GM12892 (cell line): ENCODE measurements at regions not wholly inside any gene's neighbourhood (a gene's known extent, or its start where the extent isn't known, plus 50 kb on each side); places are given as distances from the start of the nearest gene placed in this dataset.

Experiments
- POLR2A ChIP-seq: IDR thresholded peaks from 2 replicates; pipeline ENCODE4 v1.6.1; 2011; ENCODE audit warnings: low read depth, low read length, control low read depth
- POLR2AphosphoS5 ChIP-seq: IDR thresholded peaks from 2 replicates; pipeline ENCODE4 v1.6.1; 2011; ENCODE audit warnings: low read depth, low read length, control low read depth
- TAF1 ChIP-seq: IDR thresholded peaks from 2 replicates; pipeline ENCODE4 v1.6.1; 2011; ENCODE audit warnings: low read depth, mild to moderate bottlenecking, control low read depth, low read length, borderline replicate concordance

- TF ChIP-seq POLR2A: no peak
- no peak for TF ChIP-seq POLR2AphosphoS5
- no peak for TF ChIP-seq TAF1
Measured at GRCh38 chrX:128739539-128739938, 687.3 kb upstream of the ACTRT1 start.
